Large intestine (tissue), 3 donors: ENCODE measurements at regions not wholly inside any gene's neighbourhood (a gene's known extent, or its start where the extent isn't known, plus 50 kb on each side); places are given as distances from the start of the nearest gene placed in this dataset.
"Not testable (repeated sequence)": the region's sequence is repeated elsewhere in the genome, so short reads cannot be mapped to it uniquely, and the experiment has no call there.

Source experiments
- DNase-seq, 2 donors: peaks; one replicate each; pipeline versions ENCODE4 v3.0.0 to v3.0.0-alpha.2; 2013
- H3K27ac ChIP-seq: one replicate; pipeline ENCODE4 v1.5.1; 2013; ENCODE audit warnings: low read length
- H3K27me3 ChIP-seq: 2 replicates; pipeline ENCODE4 v1.6.1; 2013; ENCODE audit warnings: low read length; ENCODE audit not compliant: control insufficient read depth, insufficient read depth
- H3K36me3 ChIP-seq: 2 replicates; pipeline ENCODE4 v1.6.1; 2013; ENCODE audit warnings: low read length; ENCODE audit not compliant: control insufficient read depth, insufficient read depth
- H3K4me1 ChIP-seq: one replicate; pipeline ENCODE4 v1.6.1; 2013; ENCODE audit warnings: low read length; ENCODE audit not compliant: control insufficient read depth, insufficient read depth
- H3K4me3 ChIP-seq: one replicate; pipeline ENCODE4 v1.5.1; 2013; ENCODE audit warnings: low read length
- H3K9me3 ChIP-seq: one replicate; pipeline ENCODE4 v1.6.1; 2013; ENCODE audit warnings: mild to moderate bottlenecking, low read depth, low read length, moderate library complexity; ENCODE audit not compliant: control insufficient read depth
- WGBS: methylation state at CpG from one replicate; pipeline ENCODE4 v1.1.5; 2013; ENCODE audit warnings: low lambda C conversion rate; ENCODE audit not compliant: insufficient coverage; 5-methylcytosine and 5-hydroxymethylcytosine counted together

DNA sequence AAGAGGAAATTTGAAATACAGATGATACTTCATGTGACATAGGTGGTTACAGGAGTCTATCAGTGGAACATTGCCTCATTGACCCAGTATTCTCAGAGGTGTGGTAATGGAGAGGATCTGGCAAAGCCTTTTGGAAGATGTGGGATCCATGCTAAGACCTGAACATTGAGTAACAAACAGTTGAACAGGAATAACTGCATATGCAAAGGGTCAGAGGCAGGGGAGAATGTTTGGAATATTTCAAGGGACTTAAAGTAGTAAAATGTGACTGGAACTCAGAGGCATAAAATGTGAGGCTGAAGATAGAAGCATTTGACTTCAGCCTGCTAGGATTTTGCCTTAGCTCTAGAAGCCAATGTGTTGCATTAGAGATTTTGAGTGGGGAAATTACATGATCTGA, 300.2 kb upstream of the ETAA1 start:
- Histone ChIP-seq H3K27ac (no peak overlapping the region), H3K36me3 (no peaks in the 10 kb centered on the region), H3K4me1 (no peaks in the 10 kb centered on the region), H3K4me3 (no peak overlapping the region), H3K27me3 (no peaks in the 10 kb centered on the region), H3K9me3 (no peaks in the 10 kb centered on the region)
- no peak for DNase-seq

DNA sequence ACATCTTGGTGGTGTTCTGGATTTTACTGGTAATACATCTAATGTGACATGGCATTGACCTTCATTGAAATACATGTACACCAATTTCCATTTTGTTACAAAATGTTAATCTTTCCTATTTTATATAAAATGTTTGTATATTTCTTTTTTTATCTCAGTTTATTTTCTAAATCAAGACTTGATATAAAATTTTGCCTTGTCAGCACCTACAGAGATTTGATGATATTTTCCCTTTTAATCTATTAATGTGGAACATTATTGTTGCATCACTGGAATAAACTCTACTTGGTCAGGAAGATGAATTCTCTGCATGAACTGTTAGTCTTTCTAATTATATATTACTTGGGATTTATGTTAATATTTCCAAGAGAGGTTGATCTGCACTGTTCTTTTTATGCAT, 294.0 kb upstream of the ETAA1 start:
- peaks cover 5% of the 10 kb centered on the region for H3K9me3 ChIP-seq
- no peak overlapping the region for H3K27ac ChIP-seq
- peaks cover 2% of the 10 kb centered on the region for H3K27me3 ChIP-seq
- no peak overlapping the region for H3K4me3 ChIP-seq
- no peaks in the 10 kb centered on the region for H3K36me3 ChIP-seq
- H3K4me1 ChIP-seq = no peaks in the 10 kb centered on the region
- DNase-seq = no peak

DNA sequence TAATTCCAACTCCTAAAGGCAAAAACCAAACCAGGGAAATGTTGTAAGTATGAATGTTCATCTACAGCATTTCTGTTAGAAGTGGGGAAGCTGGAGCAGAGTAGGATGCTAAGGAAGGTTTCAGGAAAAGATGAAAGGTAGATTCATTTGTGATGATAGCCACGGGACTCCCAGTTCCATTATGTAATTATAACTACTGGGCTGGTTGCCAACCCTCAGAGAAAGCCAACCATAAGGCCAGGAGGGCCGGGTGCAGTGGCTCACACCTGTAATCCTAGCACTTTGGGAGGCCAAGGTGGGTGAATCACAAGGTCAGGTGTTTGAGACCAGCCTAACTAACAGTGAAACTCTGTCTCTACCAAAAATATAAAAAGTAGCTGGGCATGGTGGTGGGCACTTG, 288.9 kb upstream of the ETAA1 start:
- WGBS = no CpG with 5 or more reads among the region's 2 CpGs
- H3K27ac ChIP-seq = no peak overlapping the region
- no peak for DNase-seq
- no peaks in the 10 kb centered on the region for H3K9me3 ChIP-seq
- H3K4me3 ChIP-seq = no peak overlapping the region
- no peaks in the 10 kb centered on the region for H3K36me3 ChIP-seq
- H3K4me1 ChIP-seq = no peaks in the 10 kb centered on the region
- peaks cover 2% of the 10 kb centered on the region for H3K27me3 ChIP-seq

DNA sequence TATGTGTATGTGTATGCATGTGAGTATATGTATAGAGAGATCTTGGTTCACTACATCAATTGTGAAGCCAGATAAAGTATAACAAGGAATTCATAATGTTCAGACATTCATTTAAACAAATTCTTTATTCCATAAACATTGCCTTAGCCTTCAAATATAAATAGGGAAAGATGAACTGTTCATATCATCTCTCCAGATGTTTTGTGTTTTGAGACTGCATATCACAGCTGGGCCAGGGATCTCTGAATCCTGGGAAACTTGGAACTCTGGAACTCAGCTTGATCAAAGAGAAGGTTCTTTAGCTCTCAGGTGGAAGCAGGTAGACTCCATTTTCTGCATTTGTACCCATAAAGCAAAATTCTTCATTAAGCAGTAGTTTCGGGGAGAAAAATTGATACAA, 272.6 kb upstream of the ETAA1 start:
- WGBS = no CpG with 5 or more reads among the region's 1 CpG

DNA sequence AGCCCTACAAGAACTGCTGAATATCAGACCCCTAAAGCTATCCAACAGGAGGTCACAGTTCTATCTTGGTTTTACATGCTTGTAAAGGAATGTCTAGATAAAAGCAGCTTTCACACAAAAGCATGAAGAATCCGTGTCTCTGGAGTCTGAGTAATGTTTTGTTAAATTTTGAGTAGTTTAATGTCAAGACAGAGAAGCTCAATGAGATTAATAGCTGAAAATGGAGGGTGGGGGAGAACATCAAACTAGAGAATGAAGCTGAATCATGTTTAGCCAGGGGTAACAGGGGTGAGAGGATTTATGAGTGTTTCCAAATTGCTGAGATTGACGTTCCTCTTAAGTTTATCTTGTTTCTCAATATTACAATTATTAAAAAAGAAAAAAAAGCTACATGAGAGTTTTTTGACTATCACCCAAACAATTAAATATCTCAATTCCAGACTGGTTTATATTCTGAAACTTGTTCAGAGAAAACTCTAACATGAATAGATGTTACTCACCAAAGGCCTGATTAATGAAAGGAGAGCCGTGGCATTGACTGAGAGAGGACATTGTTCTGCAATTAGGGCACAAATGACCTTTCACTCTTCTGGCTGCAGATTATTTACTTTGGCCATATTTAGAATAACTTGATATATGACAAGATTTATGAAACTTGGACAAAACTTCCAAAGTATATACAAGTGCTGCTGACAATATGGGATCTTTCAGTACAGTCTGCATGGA, 266.4 kb upstream of the ETAA1 start:
- H3K27ac ChIP-seq = no peak overlapping the region
- DNase-seq = peak in 1 of 2 donors; percentile 13
- WGBS = 83% methylated on average over 2 of the region's 3 CpGs

More for the DNA sequence above, 272.6 kb upstream of the ETAA1 start:
- H3K4me3 ChIP-seq = no peak overlapping the region
- no peaks in the 10 kb centered on the region for H3K36me3 ChIP-seq
- DNase-seq = no peak
- no peaks in the 10 kb centered on the region for H3K9me3 ChIP-seq
- no peaks in the 10 kb centered on the region for H3K4me1 ChIP-seq
- no peak overlapping the region for H3K27ac ChIP-seq
- H3K27me3 ChIP-seq = no peaks in the 10 kb centered on the region

DNA sequence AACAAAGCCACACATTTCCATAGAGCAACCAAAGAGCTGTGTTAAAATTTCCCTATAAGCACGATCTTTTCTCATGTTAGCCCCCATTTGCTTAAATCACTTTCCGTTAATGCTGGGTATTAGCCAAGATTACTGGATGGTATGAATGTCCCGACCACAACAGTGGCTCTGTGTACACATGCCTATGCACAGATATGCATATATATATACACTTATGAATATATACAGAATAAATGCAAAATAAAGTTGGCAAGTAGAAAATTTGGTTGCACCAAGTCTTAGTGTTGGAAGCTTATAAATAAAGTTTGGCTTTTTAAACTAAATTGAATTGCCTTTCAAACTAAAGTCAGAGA, 265.9 kb upstream of the ETAA1 start:
- H3K9me3 ChIP-seq = no peaks in the 10 kb centered on the region
- 52% methylated on average over 3 of the region's 3 CpGs for WGBS
- H3K4me3 ChIP-seq = no peak overlapping the region
- DNase-seq = no peak
- H3K27me3 ChIP-seq = no peaks in the 10 kb centered on the region
- H3K4me1 ChIP-seq = no peaks in the 10 kb centered on the region
- H3K36me3 ChIP-seq = no peaks in the 10 kb centered on the region
- no peak overlapping the region for H3K27ac ChIP-seq

More for the DNA sequence above, 266.4 kb upstream of the ETAA1 start:
- no peaks in the 10 kb centered on the region for H3K9me3 ChIP-seq
- H3K27me3 ChIP-seq = no peaks in the 10 kb centered on the region
- H3K4me1 ChIP-seq = no peaks in the 10 kb centered on the region
- no peak overlapping the region for H3K4me3 ChIP-seq
- no peaks in the 10 kb centered on the region for H3K36me3 ChIP-seq

DNA sequence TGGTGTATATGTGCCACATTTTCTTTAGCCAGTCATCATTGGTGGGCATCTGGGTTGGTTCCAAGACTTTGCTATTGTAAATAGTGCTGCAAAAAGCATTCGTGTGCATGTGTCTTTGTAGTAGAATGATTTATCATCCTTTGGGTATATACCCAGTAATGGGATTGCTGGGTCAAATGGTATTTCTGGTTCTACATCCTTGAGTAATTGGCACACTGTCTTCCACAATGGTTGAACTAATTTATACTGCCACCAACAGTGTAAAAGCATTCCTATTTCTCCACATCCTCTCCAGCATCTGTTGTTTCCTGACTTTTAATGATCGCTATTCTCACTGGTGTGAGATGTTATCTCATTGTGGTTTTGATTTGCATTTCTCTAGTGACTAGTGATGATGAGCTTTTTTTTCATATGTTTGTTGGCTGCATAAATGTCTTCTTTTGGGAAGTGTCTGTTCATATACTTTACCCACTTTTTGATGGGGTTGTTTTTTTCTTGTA, 264.6 kb upstream of the ETAA1 start:
- H3K4me1 ChIP-seq, H3K27ac ChIP-seq, H3K27me3 ChIP-seq, H3K36me3 ChIP-seq, DNase-seq, H3K4me3 ChIP-seq, H3K9me3 ChIP-seq: not testable (repeated sequence)
- 100% methylated on average over 1 of the region's 2 CpGs for WGBS

DNA sequence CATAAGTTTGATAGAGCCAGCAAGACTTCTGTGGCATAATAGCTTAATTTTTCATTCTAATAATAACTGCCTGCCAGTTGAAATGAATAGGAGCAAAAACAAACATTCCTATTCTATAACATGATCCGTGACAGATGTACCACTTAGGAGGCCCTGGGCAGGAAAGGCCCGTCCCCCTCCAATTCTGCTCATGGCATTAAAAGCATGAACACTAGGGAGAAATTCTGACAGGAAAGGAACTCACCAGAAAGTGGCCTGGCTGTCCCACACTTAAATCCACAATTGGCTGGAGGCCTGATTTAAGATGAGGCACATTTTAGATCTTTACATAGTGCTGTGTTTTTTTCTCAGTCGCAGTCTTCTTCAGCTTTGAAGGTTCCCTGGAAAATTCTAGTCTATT, 261.9 kb upstream of the ETAA1 start:
- Histone ChIP-seq H3K27ac (no peak overlapping the region), H3K4me1 (no peaks in the 10 kb centered on the region), H3K27me3 (no peaks in the 10 kb centered on the region), H3K9me3 (no peaks in the 10 kb centered on the region), H3K4me3 (no peak overlapping the region), H3K36me3 (no peaks in the 10 kb centered on the region)
- WGBS = 89% methylated on average over 1 of the region's 3 CpGs
- no peak for DNase-seq

DNA sequence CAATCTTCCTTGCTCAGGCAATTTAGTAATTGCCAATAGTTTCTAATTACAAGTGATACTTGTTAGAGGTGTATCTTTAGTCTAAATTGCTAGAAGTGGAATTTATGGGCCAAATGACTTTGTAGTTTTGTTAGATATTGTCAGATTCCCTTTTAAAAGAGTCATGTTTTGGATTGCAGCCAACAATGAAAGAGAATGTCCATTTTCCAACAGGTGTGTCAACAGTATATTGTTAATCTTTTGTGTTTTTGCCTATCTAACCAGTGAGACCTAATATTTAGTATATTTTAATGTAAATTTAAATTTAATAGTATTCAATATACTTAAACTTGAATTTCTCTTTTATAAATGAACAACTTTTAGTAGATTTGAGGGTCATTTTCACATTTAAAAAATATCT, 259.4 kb upstream of the ETAA1 start:
- no peak for DNase-seq
- H3K27me3 ChIP-seq = no peaks in the 10 kb centered on the region
- H3K9me3 ChIP-seq = no peaks in the 10 kb centered on the region
- no peaks in the 10 kb centered on the region for H3K36me3 ChIP-seq
- H3K4me3 ChIP-seq = no peak overlapping the region
- H3K4me1 ChIP-seq = no peaks in the 10 kb centered on the region
- H3K27ac ChIP-seq = no peak overlapping the region

DNA sequence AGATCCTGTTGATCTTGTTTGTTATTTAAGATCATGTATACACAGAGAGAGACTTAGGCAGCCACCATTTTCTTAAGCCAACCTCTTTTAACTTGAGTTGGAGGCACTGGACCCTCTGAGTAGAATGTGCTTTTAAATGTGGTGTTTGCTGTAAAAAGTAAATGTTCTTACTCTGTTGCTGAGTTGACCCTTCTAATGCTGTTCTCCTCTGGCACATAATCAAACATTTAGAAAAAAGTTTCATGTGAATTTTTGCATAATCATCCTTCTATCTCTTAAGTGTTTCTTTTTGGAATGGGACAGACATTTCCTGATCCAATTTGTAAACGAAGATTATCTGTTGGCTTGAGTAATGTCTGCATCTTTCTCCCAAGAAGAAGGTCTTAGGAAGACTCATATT, 255.1 kb upstream of the ETAA1 start:
- WGBS = no CpG with 5 or more reads among the region's 1 CpG
- DNase-seq = no peak
- H3K4me1 ChIP-seq = no peaks in the 10 kb centered on the region
- no peak overlapping the region for H3K4me3 ChIP-seq
- no peaks in the 10 kb centered on the region for H3K36me3 ChIP-seq
- no peak overlapping the region for H3K27ac ChIP-seq
- no peaks in the 10 kb centered on the region for H3K9me3 ChIP-seq
- H3K27me3 ChIP-seq = no peaks in the 10 kb centered on the region

DNA sequence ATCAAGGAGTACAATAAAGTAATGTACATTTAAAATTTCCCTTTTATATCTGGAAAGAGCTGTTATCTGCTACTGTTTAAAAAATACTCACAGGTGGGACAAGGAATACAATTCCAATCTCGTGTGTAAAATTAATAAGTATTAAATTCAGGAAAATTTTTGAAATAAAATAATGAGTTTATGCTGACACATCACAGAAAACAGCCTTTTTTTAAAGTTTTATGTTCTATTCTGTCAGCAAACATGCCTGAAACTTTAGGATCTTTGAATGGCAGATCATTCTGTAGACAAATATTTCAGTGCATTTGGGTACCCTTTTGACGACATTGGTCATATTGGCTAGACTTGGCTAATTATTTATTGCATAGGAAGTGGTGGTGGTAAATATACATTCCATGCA, 254.4 kb upstream of the ETAA1 start:
- Histone ChIP-seq H3K4me3 (no peak overlapping the region), H3K27ac (no peak overlapping the region), H3K27me3 (no peaks in the 10 kb centered on the region), H3K9me3 (no peaks in the 10 kb centered on the region), H3K36me3 (no peaks in the 10 kb centered on the region), H3K4me1 (no peaks in the 10 kb centered on the region)
- no peak for DNase-seq
- WGBS = 90% methylated on average over 1 of the region's 2 CpGs
